K562 (cell line): ENCODE measurements at regions not wholly inside any gene's neighbourhood (a gene's known extent, or its start where the extent isn't known, plus 50 kb on each side); places are given as distances from the start of the nearest gene placed in this dataset.

ENCODE experiments used
- ATAC-seq: fragments of 200-7000 bp; cut with Tn5 transposase; 3 replicates; pipeline ENCODE4 v1.9.1; 2020; ENCODE audit warnings: moderate library complexity
- BruUV-seq: library from RNA; stranded (reverse); fragments of 400-500 nt; replicated peaks from 2 replicates; lab custom pipeline; 2021; lab: Mats Ljungman, UMichigan
- CTCF ChIA-PET: fragments of 300-600 bp; formaldehyde crosslinking; extraction: SDS; loops from one replicate; lab custom pipeline; 2021; ENCODE audit warnings: low intra/inter-chr PET ratio; lab: Yijun Ruan, JAX
- POLR2A ChIA-PET: fragments of 300-600, 350-650 bp; sonication (Branson Sonifier 250); formaldehyde crosslinking; extraction: SDS; loops from one replicate; lab custom pipeline; 2021; ENCODE audit warnings: antibody characterized with exemption, inconsistent platforms; lab: Yijun Ruan, JAX
- DNase-seq, 4 experiments: peaks; one replicate each; pipeline versions ENCODE4 v3.0.0 to v3.0.0-alpha.2; 2011 to 2018; ENCODE audit warnings: low spot score in 3 of 4, mixed read lengths in 3 of 4; ENCODE audit errors: extremely low read depth in 1 of 4
- FAIRE-seq: peaks from 2 replicates; lab custom pipeline; 2011; peaks lifted over from hg19 to GRCh38; lab: Jason Lieb, UNC
- H2AFZ ChIP-seq: 2 replicates; pipeline ENCODE4 v1.6.0; 2011; ENCODE audit warnings: low read depth, low read length, control low read depth, inconsistent platforms
- H3K27ac ChIP-seq: fragments of 200-600 bp; 3 replicates; pipeline ENCODE4 v1.8.0; 2011; ENCODE audit warnings: low read depth, mild to moderate bottlenecking, control low read depth, inconsistent platforms, low read length, moderate library complexity, mixed read lengths; ENCODE audit errors: extremely low read depth
- H3K27me3 ChIP-seq, 2 experiments: fragments of 300-600 bp in 1 of 2; 2 replicates in 1 of 2; 3 replicates in 1 of 2; pipeline versions ENCODE4 v1.6.0 to v1.8.0; 2011; ENCODE audit warnings: inconsistent platforms in 2 of 2, low read length in 2 of 2, mild to moderate bottlenecking in 1 of 2, mixed read lengths in 1 of 2, moderate library complexity in 1 of 2; ENCODE audit not compliant: control insufficient read depth in 2 of 2, insufficient read depth in 2 of 2
- H3K36me3 ChIP-seq: fragments of 300-600 bp; 3 replicates; pipeline ENCODE4 v1.8.0; 2011; ENCODE audit warnings: mild to moderate bottlenecking, low read length, inconsistent platforms; ENCODE audit not compliant: control insufficient read depth, insufficient read depth
- H3K4me1 ChIP-seq, 2 experiments: fragments of 200-600 bp in 1 of 2; replicated peaks in 1 of 2; 2 replicates in 1 of 2; 3 replicates in 1 of 2; pipeline versions ENCODE4 v1.5.1 to v1.8.0; 2011; ENCODE audit warnings: inconsistent platforms in 2 of 2, low read length in 2 of 2, mild to moderate bottlenecking in 1 of 2, mixed read lengths in 1 of 2, moderate library complexity in 1 of 2; ENCODE audit not compliant: control insufficient read depth in 2 of 2, insufficient read depth in 2 of 2
- H3K4me2 ChIP-seq: 2 replicates; pipeline ENCODE4 v1.6.1; 2011; ENCODE audit warnings: low read length, control low read depth, inconsistent platforms, mixed read lengths; ENCODE audit not compliant: insufficient read depth
- H3K4me3 ChIP-seq: fragments of 200-600 bp; sonication (generic), shearing (Covaris generic); 2 replicates; pipeline ENCODE4 v1.5.1; 2016; ENCODE audit warnings: control low read depth, inconsistent platforms
- H3K79me2 ChIP-seq: fragments of 200-600 bp; 3 replicates; pipeline ENCODE4 v1.8.0; 2011; ENCODE audit warnings: low read length, inconsistent platforms; ENCODE audit not compliant: control insufficient read depth, insufficient read depth
- H3K9ac ChIP-seq, 2 experiments: 2 replicates each; pipeline versions ENCODE4 v1.6.0 to v1.6.1; 2011; ENCODE audit warnings: low read depth in 2 of 2, low read length in 2 of 2, control low read depth in 1 of 2, inconsistent platforms in 1 of 2, mild to moderate bottlenecking in 1 of 2, mixed read lengths in 1 of 2; ENCODE audit not compliant: insufficient read depth in 1 of 2
- H3K9me1 ChIP-seq: one replicate; pipeline ENCODE4 v1.6.0; 2011; ENCODE audit warnings: inconsistent platforms, mild to moderate bottlenecking, low read length, moderate library complexity; ENCODE audit not compliant: control insufficient read depth, insufficient read depth
- H3K9me3 ChIP-seq: replicated peaks from 2 replicates; pipeline ENCODE4 v1.5.1; 2011; ENCODE audit warnings: low read depth, low read length, inconsistent platforms; ENCODE audit not compliant: control insufficient read depth, insufficient read depth
- H4K20me1 ChIP-seq: replicated peaks from 2 replicates; pipeline ENCODE4 v1.6.1; 2011; ENCODE audit warnings: low read length, inconsistent platforms, mixed read lengths; ENCODE audit not compliant: control insufficient read depth, insufficient read depth
- ATF7 ChIP-seq: fragments of 450-650 bp; IDR thresholded peaks from 2 replicates; pipeline ENCODE4 v1.7.1; 2014; ENCODE audit warnings: mild to moderate bottlenecking, moderate library complexity
- CBX1 ChIP-seq: sonication (generic); IDR thresholded peaks from 2 replicates; pipeline ENCODE4 v1.6.1; 2016; ENCODE audit warnings: antibody characterized with exemption, low read depth, mild to moderate bottlenecking
- CTBP1 ChIP-seq: fragments of 450-650 bp; IDR thresholded peaks from 2 replicates; pipeline ENCODE4 v1.6.1; 2016; ENCODE audit warnings: borderline replicate concordance
- DIDO1 ChIP-seq: fragments of 450-650 bp; IDR thresholded peaks from 2 replicates; pipeline ENCODE4 v1.6.1; 2016; ENCODE audit warnings: low read depth, missing biosample characterization, missing genetic modification characterization
- E2F5 ChIP-seq: sonication (generic); formaldehyde crosslinking; IDR thresholded peaks from 2 replicates; pipeline ENCODE4 v1.8.0; 2022; ENCODE audit warnings: mild to moderate bottlenecking, missing genetic modification reagents
- HBP1 ChIP-seq: fragments of 450-650 bp; formaldehyde crosslinking; IDR thresholded peaks from 2 replicates; pipeline ENCODE4 v1.4.0; 2022; ENCODE audit warnings: missing genetic modification characterization
- MBD2 ChIP-seq: sonication (generic); IDR thresholded peaks from 2 replicates; pipeline ENCODE4 v1.6.1; 2016; ENCODE audit warnings: low read depth, borderline replicate concordance
- NR4A1 ChIP-seq, 2 experiments: fragments of 250-450 bp in 1 of 2; fragments of 450-650 bp in 1 of 2; sonication (Bioruptor Pico) in 1 of 2; IDR thresholded peaks; 2 replicates each; pipeline versions ENCODE4 v1.4.0 to v1.6.1; 2016 to 2020; ENCODE audit warnings: mild to moderate bottlenecking in 2 of 2, missing compliant biosample characterization in 1 of 2, missing genetic modification characterization in 1 of 2, moderate library complexity in 1 of 2
- OTX1 ChIP-seq: fragments of 450-650 bp; formaldehyde crosslinking; IDR thresholded peaks from 2 replicates; pipeline ENCODE4 v1.4.0; 2022; ENCODE audit warnings: mild to moderate bottlenecking
- SIN3A ChIP-seq, 2 experiments: fragments of 150-350 bp in 1 of 2; IDR thresholded peaks; 2 replicates each; pipeline ENCODE4 v1.6.1; 2011 to 2016; ENCODE audit warnings: borderline replicate concordance in 2 of 2, low read depth in 2 of 2, low read length in 2 of 2, mild to moderate bottlenecking in 2 of 2, moderate library complexity in 2 of 2; ENCODE audit not compliant: control insufficient read depth in 1 of 2
- SMAD3 ChIP-seq: fragments of 450-650 bp; formaldehyde crosslinking; conservative IDR thresholded peaks from 2 replicates; pipeline ENCODE4 v1.4.0; 2020; ENCODE audit warnings: mild to moderate bottlenecking
- ZBTB17 ChIP-seq: fragments of 450-650 bp; formaldehyde crosslinking; IDR thresholded peaks from 2 replicates; pipeline ENCODE4 v1.4.0; 2020; ENCODE audit warnings: mild to moderate bottlenecking
- ZNF324 ChIP-seq: fragments of 250-450 bp; sonication (Bioruptor Pico); IDR thresholded peaks from 2 replicates; pipeline ENCODE4 v1.4.0; 2020; ENCODE audit warnings: mild to moderate bottlenecking
- WGBS: fragments of 100-300 bp; shearing (Covaris generic); methylation state at CpG from one replicate; pipeline ENCODE4 v1.1.6; 2016; ENCODE audit warnings: low coverage, mixed read lengths; ENCODE audit not compliant: insufficient coverage; ENCODE audit errors: missing lambda C conversion rate; 5-methylcytosine and 5-hydroxymethylcytosine counted together
- in situ Hi-C: fragments of 300-500 bp; cut with MboI; formaldehyde crosslinking; loops from 4 replicates; pipeline ENCODE4 v1.15.0; 2018; ENCODE audit warnings: inconsistent platforms, mixed read lengths
- intact Hi-C: fragments of 100-400 bp; cut with micrococcal nuclease; formaldehyde crosslinking; loops from 2 replicates; pipeline ENCODE4 v1.14.2; 2022
- TF ChIP-seq, protein P1 (sequence below): fragments of 250-450 bp; sonication (Bioruptor Pico); IDR thresholded peaks from 2 replicates; pipeline ENCODE4 v1.8.0; 2022; ENCODE audit warnings: moderate library complexity, mild to moderate bottlenecking, inconsistent platforms
- TF ChIP-seq, protein P2 (sequence below): fragments of 450-650 bp; formaldehyde crosslinking; IDR thresholded peaks from 2 replicates; pipeline ENCODE4 v1.4.0; 2020; ENCODE audit warnings: mild to moderate bottlenecking
- TF ChIP-seq, protein P3 (sequence below): fragments of 450-650 bp; IDR thresholded peaks from 2 replicates; pipeline ENCODE4 v1.6.1; 2016; ENCODE audit warnings: antibody characterized with exemption

DNA sequence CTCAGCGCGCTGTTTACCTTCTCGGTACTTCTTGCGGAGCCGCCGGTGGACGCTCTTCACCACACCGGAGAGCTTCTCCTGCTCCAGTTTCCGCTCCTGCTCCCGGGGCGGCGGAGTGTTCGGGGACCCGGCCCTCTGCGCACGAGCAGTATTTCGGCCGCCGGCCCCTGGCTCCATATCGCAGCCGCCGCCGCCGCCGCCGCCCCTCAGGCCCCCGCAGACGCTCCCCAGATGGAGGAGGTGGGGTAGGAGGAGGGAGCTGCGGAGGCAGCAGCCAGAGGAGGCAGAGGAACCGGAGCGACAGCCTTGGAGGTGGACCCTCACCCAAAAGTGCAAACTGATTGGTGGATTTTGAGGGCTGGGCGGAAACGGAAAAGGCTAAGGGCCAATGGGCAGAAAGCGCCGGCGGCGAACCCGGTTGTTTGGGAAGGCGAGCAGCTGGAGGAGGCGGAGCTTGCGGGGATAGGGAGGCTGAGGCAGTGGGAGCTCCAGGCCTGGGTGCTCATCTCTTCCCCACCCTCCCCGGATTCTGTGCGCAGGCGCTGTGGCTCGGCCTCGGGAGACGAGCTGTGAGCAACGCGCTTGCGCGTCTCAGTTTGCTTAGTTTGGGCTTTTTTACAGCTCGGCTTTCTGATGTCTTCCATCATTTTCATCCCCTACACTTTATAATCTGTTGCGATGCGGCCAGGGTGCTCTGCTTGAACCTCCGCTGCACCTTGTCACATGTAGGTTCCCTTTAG is 146.9 kb downstream of the GPR85 start:
- no peaks in the 10 kb centered on the region for H4K20me1 ChIP-seq
- peaks cover 3 to 7% of the 10 kb centered on the region in 2 experiments; a peak in 3 of 5 replicates for H3K4me1 ChIP-seq
- in situ Hi-C loops: no loop called here
- peak overlapping the region; percentile 98 for H3K4me2 ChIP-seq
- H3K79me2 ChIP-seq: peaks cover 22% of the 10 kb centered on the region
- FAIRE-seq: peak; percentile 99
- DNase-seq: peak; percentile 100
- H3K27ac ChIP-seq: peak overlapping the region; percentile 80
- ChIA-PET CTCF (no interaction called here), POLR2A (interaction anchor here (0.6 to 2.2 kb wide), 12 partner anchors 9 to 490 kb away, joined by 3 to 12 read pairs (median 4); partner anchors contain the start of gene IFRD1)
- no peaks in the 10 kb centered on the region for H3K9me1 ChIP-seq
- WGBS: under 1% methylated on average over 55 of the region's 55 CpGs
- ATAC-seq: peak; percentile 99
- no peaks in the 10 kb centered on the region for H3K9me3 ChIP-seq
- no TSS peak for BruUV-seq
- H3K4me3 ChIP-seq: peak overlapping the region; percentile 81
- peak overlapping the region; percentile 74 to 92 for H3K9ac ChIP-seq
- H3K36me3 ChIP-seq: no peaks in the 10 kb centered on the region
- intact Hi-C loops: loop anchor here (1.0 to 5.0 kb wide), 3 partner anchors 147 to 203 kb away; partner anchors contain the start of gene TMEM168
- no peaks in the 10 kb centered on the region for H3K27me3 ChIP-seq
- peak overlapping the region; percentile 100 for H2AFZ ChIP-seq
- TF ChIP-seq, protein P1, sequence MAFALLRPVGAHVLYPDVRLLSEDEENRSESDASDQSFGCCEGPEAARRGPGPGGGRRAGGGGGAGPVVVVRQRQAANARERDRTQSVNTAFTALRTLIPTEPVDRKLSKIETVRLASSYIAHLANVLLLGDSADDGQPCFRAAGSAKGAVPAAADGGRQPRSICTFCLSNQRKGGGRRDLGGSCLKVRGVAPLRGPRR: no peak
- TF ChIP-seq CTBP1: peak; percentile 77; the same call in 1 of the 2 replicates
- peak; percentile 93 for TF ChIP-seq MBD2
- TF ChIP-seq ATF7: peak; percentile 85
- TF ChIP-seq, protein P2, sequence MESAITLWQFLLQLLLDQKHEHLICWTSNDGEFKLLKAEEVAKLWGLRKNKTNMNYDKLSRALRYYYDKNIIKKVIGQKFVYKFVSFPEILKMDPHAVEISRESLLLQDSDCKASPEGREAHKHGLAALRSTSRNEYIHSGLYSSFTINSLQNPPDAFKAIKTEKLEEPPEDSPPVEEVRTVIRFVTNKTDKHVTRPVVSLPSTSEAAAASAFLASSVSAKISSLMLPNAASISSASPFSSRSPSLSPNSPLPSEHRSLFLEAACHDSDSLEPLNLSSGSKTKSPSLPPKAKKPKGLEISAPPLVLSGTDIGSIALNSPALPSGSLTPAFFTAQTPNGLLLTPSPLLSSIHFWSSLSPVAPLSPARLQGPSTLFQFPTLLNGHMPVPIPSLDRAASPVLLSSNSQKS (CRISPR knock-in tag): 0 out of 2 replicates have a peak, but pooled peaks have one; percentile 72
- peak in 1 of 2 experiments; percentile 73; a peak in 2 of 4 replicates for TF ChIP-seq SIN3A (IDR thresholded peaks at IDR 0.05; ENCODE audit: borderline replicate concordance in 2 of 2, control insufficient read depth in 1 of 2, low read depth in 2 of 2, low read length in 2 of 2)
- TF ChIP-seq HBP1 (CRISPR knock-in tag): peak; percentile 86
- TF ChIP-seq NR4A1 (CRISPR knock-in tag; IDR thresholded peaks at IDR 0.05): 0 out of 2 replicates have a peak, but pooled peaks have one; percentile 69
- no peak for TF ChIP-seq NR4A1 (tag; IDR thresholded peaks at IDR 0.05)
- TF ChIP-seq, protein P3, sequence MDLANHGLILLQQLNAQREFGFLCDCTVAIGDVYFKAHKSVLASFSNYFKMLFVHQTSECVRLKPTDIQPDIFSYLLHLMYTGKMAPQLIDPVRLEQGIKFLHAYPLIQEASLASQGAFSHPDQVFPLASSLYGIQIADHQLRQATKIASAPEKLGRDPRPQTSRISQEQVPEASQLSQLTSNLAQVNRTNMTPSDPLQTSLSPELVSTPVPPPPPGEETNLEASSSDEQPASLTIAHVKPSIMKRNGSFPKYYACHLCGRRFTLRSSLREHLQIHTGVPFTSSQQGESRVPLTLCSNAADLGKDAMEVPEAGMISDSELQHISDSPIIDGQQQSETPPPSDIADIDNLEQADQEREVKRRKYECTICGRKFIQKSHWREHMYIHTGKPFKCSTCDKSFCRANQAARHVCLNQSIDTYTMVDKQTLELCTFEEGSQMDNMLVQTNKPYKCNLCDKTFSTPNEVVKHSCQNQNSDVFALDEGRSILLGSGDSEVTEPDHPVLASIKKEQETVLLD: peak; percentile 97
- TF ChIP-seq E2F5: 0 out of 2 replicates have a peak, but pooled peaks have one; percentile 23
- peak; percentile 89 for TF ChIP-seq OTX1 (CRISPR knock-in tag)
- TF ChIP-seq SMAD3 (CRISPR knock-in tag): peak; percentile 81; the same call in 1 of the 2 replicates
- TF ChIP-seq ZBTB17 (CRISPR knock-in tag): peak; percentile 89
- peak; percentile 85 for TF ChIP-seq DIDO1
- peak; percentile 52; the same call in 1 of the 2 replicates for TF ChIP-seq ZNF324 (CRISPR knock-in tag)
- peak; percentile 50; the same call in 1 of the 2 replicates for TF ChIP-seq CBX1
